OCI-LY7 (cell line): ENCODE measurements at regions not wholly inside any gene's neighbourhood (a gene's known extent, or its start where the extent isn't known, plus 50 kb on each side); places are given as distances from the start of the nearest gene placed in this dataset.

Experiments used
- CTCF ChIP-seq: fragments of 200-600 bp; sonication (generic); conservative IDR thresholded peaks from 2 replicates; pipeline ENCODE4 v1.5.1; 2014; ENCODE audit warnings: mild to moderate bottlenecking, antibody characterized with exemption, low read length, moderate library complexity, mixed read lengths
- EZH2phosphoT487 ChIP-seq: fragments of 200-600 bp; sonication (generic); IDR thresholded peaks from 2 replicates; pipeline ENCODE4 v1.6.1; 2018; ENCODE audit warnings: low read depth, borderline replicate concordance, mild to moderate bottlenecking, mixed run types, antibody characterized with exemption, low read length, moderate library complexity, mixed read lengths

DNA sequence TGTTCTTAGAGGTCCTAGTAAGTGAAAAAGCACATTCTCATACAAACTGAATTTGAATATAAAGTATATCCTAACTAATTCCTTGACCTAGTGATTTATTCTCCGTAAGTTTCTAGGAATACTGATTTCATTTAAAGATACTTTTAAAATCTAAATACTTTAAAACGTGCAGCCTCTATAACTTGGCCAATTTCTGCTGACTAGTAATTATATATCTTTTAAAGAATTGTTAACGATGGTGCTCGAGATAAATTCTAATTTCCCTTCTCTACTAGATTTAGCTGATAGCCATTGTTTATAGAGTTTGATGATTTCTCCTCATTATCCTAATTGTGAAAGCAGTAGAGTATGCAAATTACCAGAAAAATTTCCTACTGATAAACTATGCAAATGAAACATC lies 257.9 kb downstream of the ADAMTS20 start:
- no peak for TF ChIP-seq CTCF
- TF ChIP-seq EZH2phosphoT487, result no peak
